ENCODE measurements at regions not wholly inside any gene's neighbourhood (a gene's known extent, or its start where the extent isn't known, plus 50 kb on each side); places are given as distances from the start of the nearest gene placed in this dataset.

GRCh38 chr7:109375823-109376222, 806.1 kb downstream of the DNAJB9 start:
- no peak for TF ChIP-seq CTCF (IDR thresholded peaks at IDR 0.05; ENCODE audit: low read length)
- TF ChIP-seq EZH2 (IDR thresholded peaks at IDR 0.05; ENCODE audit: borderline replicate concordance, low read length) = no peak
